Spleen (tissue), 7 donors: ENCODE measurements at regions not wholly inside any gene's neighbourhood (a gene's known extent, or its start where the extent isn't known, plus 50 kb on each side); places are given as distances from the start of the nearest gene placed in this dataset.

Experiments
- CTCF ChIP-seq, 11 experiments: fragments of 200-600 bp in 7 of 11; fragments of 450-650 bp in 4 of 11; sonication (generic) in 4 of 11; IDR thresholded peaks in 8 of 11; conservative IDR thresholded peaks in 3 of 11; 1 replicate in 7 of 11; 2 replicates in 4 of 11; pipeline versions ENCODE4 v1.4.0 to v1.8.0; 2016 to 2021; ENCODE audit warnings: antibody characterized with exemption in 11 of 11, inconsistent platforms in 4 of 11, mild to moderate bottlenecking in 1 of 11
- POLR2A ChIP-seq, 3 donors: fragments of 450-650 bp; IDR thresholded peaks; one replicate each; pipeline ENCODE4 v1.5.1; 2017; ENCODE audit warnings: antibody characterized with exemption in 3 of 3, mild to moderate bottlenecking in 1 of 3
- donor health status: DM: no; HTN: no; CAD: no; lungs with moderate emphysema.
- donor health status: DM: no; HTN: no; CAD: no.
- donor health status: DM: no; HTN: no; CAD: no.

DNA sequence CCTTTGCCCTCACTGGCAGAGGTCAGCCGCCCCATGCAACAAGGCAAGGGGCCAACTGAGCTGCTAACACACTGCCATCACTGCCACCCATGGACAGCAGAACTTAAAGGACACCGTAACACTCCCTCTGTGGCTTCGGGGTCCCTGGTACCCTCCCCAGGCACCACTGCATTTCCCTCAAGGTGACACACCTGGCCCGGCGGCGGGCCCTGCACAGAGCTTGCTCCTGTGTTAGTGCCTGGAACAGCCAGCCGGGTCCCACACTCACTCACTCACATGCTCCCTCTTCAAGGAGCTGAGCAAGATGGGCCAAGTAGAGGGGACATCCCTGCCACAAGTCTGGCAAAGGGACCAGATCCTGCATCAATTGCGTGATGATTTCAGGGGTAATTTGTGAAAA is 126.5 kb upstream of the SOX4 start:
- no peak for TF ChIP-seq CTCF (IDR thresholded peaks at IDR 0.05 in 8 of 11, conservative IDR thresholded peaks at IDR 0.05 in 3 of 11)
- no peak for TF ChIP-seq POLR2A (IDR thresholded peaks at IDR 0.05)
